ENCODE measurements at regions not wholly inside any gene's neighbourhood (a gene's known extent, or its start where the extent isn't known, plus 50 kb on each side); places are given as distances from the start of the nearest gene placed in this dataset.
"Not testable (repeated sequence)": the region's sequence is repeated elsewhere in the genome, so short reads cannot be mapped to it uniquely, and the experiment has no call there.

DNA sequence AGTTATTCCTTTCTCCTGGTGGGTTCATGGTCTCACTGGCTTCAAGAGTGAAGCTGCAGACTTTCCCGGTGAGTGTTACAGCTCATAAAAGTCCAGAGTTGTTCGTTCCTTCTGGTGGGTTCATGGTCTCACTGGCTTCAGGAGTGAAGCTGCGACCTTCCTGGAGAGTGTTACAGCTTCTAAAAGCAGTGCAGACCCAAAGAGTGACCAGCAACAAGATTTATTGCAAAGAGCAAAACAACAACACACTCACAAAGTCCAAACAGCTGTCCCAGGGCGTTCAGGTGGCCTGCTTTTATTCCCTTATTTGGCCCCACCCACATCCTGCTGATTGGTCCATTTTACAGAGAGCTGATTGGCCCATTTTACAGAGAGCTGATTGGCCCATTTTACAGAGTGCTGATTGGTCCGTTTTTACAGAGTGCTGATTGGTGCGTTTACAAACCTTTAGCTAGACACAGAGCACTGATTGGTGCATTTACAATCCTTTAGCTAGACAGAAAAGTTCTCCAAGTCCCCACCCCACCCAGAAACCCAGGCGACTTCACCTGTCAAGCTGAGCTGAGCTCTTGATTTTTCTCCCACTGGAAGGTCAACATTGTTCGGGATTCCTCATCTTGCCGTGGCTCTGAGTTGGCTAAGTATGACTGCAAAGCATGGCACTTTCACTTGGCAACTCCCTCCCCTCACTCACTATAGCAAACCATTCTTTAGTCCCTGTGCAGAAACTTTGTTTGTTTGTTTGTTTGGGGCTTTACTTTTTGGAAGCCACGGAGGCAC is 87.3 kb upstream of the EEPD1 start:
- not testable (repeated sequence) for DNase-seq (ENCODE audit: low read depth in 2 of 2)

DNA sequence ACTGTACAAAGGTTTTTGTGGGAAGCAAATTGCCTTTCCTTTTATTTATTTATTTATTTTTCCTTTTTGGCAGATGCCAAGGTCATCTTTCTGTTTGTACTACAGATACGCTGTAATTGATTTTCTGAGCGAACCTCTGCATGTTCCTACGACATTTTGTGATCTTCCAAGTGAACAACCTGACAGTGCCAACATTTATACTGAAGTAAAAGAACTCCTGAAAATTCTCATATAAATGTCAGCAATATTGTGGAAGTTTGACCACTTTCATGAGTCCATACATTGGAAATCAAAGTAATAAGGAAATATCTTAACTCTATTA is 86.8 kb upstream of the EEPD1 start:
- DNase-seq (ENCODE audit: low read depth in 2 of 2) = no peak

DNA sequence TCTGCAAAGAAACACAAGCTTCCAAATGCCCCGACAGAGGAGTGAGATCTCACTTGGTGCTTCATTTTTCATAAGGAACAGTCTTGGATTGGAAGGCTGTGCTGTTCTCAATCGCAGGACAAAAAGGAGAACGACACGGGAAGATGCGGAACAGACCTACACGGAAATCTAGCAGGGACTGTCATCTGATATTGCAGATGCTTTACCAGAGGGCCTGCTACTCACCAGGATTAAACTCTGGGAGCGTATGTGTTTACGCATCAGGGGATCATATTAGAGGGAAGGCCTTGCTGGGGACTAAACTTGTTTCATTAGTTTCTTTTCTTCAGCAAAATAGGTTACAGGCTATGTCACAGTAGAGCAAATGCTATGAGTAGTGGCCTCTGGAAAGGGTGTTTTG is 82.8 kb upstream of the EEPD1 start:
- no peak for DNase-seq (ENCODE audit: low read depth in 2 of 2)

DNA sequence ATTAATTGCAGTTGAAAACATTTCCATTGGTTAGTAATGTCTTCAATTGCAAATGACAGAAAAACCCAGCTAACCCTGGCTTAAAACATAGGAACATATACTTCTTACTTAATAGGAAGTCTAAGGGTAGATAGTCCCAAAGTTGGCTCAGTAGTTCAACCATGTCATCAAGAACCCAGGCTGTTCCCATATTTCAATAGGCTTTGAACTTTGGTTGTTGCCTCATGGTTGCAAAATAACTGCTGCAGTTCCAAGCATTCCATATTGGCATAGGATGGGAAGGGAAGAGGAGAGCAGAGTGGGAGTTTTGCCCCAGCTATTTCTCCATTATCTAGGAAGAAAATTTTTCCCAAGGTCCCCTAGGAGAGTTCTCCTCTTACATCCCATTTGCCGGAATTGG is 81.4 kb upstream of the EEPD1 start:
- no peak for DNase-seq (ENCODE audit: low read depth in 2 of 2)

DNA sequence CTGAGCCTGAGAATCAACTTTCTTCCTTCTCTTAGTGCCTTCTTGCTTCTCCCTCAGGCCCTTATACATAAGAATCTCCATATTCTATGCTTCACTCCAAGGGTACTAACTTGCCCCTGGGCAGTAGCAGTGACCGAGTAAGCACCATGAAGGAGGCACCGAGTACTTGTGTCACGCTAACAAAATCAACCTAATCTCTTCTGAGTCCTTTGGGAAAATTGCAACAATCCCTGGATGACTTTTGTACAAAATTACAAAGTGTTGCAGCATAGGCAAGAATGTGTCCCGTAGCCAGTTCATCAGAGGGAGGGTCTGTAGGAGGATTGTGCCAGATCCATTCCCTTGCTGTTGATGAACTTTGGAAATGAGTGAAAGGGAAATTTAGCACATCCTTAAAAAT is 80.4 kb upstream of the EEPD1 start:
- DNase-seq (ENCODE audit: low read depth in 2 of 2) = no peak

GRCh38 chr7:36075561-36075960 is 77.5 kb upstream of the EEPD1 start:
- DNase-seq (ENCODE audit: low read depth in 2 of 2) = no peak

DNA sequence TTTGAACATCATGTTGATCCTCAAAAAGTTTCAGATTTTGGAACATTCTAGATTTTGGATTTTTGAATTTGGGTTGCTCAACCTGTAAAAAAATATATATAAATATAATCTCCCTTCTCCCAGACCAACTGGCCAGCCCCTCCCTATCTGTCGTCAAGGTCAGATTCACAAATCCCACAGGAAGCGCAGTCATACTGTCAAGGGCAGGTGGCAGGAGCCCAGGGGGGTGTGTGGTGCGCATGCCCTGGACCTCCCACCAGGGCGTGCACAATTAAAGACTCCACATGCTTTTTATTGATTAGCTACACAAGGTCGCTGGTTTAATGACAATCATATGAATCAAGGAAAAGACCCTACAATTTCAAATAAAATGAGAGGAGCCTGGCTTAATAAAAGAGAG is 77.0 kb upstream of the EEPD1 start:
- DNase-seq (ENCODE audit: low read depth in 2 of 2) = no peak

DNA sequence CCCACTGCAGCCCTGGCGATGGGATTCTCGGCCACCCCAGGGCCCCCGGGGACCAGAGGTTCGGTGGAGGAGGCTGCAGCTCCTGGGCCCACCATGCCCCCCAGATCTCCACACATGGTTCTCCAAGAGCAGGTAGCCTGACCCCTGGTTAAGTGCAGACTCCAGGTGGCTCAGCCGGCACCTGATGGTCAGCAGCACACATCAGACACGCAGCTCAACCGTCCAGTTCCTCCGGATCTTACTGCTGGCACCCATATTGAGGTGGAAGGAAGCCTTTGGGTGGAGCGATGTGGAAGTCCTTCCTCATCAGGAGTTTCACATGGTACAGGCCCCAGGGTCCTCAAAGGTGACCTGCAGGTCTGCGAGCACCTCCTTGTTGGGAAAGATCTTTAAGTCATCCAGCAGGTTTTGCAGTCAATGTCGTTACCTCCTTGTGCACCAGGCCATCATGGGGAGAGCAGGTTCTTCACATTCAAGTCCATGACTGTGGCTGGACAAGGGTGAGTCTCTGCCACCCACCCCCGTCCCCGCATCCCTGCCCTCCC is 74.2 kb upstream of the EEPD1 start:
- no peak for DNase-seq (ENCODE audit: low read depth in 2 of 2)

- no peak for DNase-seq (ENCODE audit: low read depth in 2 of 2)
Measured at GRCh38 chr7:36079446-36080025, 73.5 kb upstream of the EEPD1 start.

- DNase-seq (ENCODE audit: low read depth in 2 of 2) = no peak
Measured at GRCh38 chr7:36080843-36081242, 72.2 kb upstream of the EEPD1 start.

DNA sequence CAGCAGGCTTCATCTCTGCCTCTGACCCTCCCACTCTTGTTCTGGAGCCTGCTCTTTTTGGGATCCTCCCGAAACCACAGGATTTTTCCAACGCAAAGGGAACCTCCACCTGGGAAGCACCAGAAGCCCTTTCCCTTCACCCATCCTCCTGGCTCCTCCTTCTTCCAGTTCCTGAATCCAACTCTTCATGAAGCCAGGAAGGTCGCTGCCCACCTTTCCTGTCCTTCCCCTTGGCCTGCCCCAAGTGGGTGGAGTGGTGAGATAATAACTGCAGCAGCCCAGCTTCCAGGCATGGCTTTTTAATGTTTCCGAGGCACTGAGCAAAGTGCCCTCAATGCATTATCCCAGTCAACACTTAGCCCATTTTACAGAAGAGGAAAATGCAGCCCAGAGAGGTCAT is 70.8 kb upstream of the EEPD1 start:
- no peak for DNase-seq (ENCODE audit: low read depth in 2 of 2)

DNA sequence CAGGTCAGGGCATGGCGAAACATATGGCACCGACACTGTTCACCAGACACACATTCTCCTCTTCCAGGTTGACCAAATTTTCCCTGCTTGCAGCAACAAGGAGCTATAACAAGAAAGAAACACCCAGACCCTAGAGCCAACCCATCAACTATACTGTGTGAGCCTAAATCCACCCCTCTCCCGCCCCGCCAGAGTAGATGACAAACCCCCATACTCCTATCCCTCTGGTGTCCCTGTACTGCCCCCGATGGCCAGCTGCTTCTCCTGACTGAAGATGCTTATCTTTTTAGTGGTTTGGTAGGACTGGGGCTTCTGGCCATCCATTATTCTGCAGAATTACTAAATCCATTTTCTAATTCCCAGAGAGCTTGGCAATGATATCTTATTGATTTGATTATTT is 70.1 kb upstream of the EEPD1 start:
- DNase-seq (ENCODE audit: low read depth in 2 of 2) = no peak

- no peak for DNase-seq (ENCODE audit: low read depth in 2 of 2)
Measured at GRCh38 chr7:36083626-36084380, 69.3 kb upstream of the EEPD1 start.

- no peak for DNase-seq (ENCODE audit: low read depth in 2 of 2)
Measured at GRCh38 chr7:36084485-36085091, 68.5 kb upstream of the EEPD1 start.

GRCh38 chr7:36085096-36085495 is 68.0 kb upstream of the EEPD1 start:
- no peak for DNase-seq (ENCODE audit: low read depth in 2 of 2)

GRCh38 chr7:36086571-36086970 is 66.5 kb upstream of the EEPD1 start:
- no peak for DNase-seq (ENCODE audit: low read depth in 2 of 2)

DNA sequence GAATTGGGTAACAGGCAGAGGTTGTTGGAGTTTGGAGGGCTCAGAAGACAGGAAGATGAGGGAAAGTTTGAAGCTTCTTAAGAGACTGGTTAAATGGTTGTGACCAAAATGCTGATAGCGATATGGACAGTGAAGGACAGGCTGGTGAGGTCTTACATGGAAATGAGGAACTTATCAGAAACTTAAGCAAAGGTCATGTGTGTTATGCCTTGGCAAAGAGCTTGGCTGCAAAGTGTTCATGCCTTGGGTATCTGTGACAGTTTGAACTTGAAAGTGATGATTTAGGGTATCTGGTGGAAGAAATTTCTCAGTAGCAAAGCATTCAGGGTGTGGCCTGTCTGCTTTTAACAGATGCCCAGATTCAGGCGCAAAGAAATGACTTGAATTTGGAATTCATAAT is 64.5 kb upstream of the EEPD1 start:
- no peak for DNase-seq (ENCODE audit: low read depth in 2 of 2)

DNA sequence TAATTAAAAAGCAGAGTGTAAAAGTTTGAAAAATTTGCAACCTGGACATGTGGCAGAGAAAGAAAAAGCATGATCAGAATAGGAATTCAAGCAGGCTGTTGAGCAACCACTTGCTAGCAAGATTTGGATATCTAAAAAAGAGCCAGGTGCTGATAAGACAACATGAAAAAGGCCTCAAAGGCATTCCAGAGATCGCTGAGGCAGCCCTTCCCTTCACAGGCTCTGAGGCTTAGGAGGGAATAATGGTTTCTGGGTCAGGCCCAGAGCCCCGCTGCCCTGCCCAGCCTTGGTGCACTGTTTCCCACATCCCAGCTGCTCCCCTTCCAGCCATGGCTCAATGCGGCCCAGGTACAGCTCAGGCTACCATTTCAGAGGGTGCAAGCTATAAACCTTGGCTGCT is 64.1 kb upstream of the EEPD1 start:
- DNase-seq (ENCODE audit: low read depth in 2 of 2) = no peak

GRCh38 chr7:36090976-36091873 is 61.8 kb upstream of the EEPD1 start:
- no peak for DNase-seq (ENCODE audit: low read depth in 2 of 2)

GRCh38 chr7:36091874-36092176 is 61.2 kb upstream of the EEPD1 start:
- DNase-seq (ENCODE audit: low read depth in 2 of 2) = no peak

DNA sequence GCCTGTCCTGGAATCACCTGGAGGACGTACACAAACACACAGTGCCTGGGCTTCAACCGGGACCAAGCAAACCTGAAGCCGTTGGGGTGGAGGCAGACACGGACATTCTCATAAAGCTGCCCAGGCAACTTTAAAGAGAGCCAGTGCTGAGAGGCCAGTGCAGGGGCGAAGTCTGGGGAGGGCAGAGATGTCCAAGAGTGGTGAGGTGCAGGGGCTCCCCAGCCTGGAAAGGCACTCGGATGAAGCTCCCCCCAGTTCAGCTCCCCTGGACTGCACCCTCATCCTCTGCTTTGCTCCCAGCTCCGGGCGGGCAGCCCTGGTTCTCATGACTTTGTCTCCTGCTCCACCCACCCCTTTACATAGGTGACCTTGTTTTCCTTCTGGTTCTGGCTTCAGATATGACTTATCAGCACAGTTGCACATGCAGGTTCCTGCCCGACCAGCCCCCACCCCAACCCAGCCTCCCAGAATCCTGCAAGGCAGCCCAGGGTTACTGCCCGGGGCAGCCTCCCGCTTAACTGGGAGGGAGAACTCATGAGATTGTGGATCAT is 60.8 kb upstream of the EEPD1 start:
- DNase-seq (ENCODE audit: low read depth in 2 of 2) = no peak

Data from stimulated activated CD4-positive, alpha-beta T cell treated with anti-CD3 and anti-CD28 coated beads, Interleukin-15, amount 100 ng/mL, for 48 hours (primary cell).